ENCODE measurements at regions not wholly inside any gene's neighbourhood (a gene's known extent, or its start where the extent isn't known, plus 50 kb on each side); places are given as distances from the start of the nearest gene placed in this dataset.

- TF ChIP-seq CTCF (IDR thresholded peaks at IDR 0.05; ENCODE audit: poor library complexity, severe bottlenecking) (no peak), EP300 (conservative IDR thresholded peaks at IDR 0.05; ENCODE audit: poor library complexity, severe bottlenecking) (no peak), SMC3 (conservative IDR thresholded peaks at IDR 0.05; ENCODE audit: poor library complexity) (no peak), RAD21 (conservative IDR thresholded peaks at IDR 0.05) (no peak), POLR2AphosphoS5 (IDR thresholded peaks at IDR 0.05) (no peak), REST (IDR thresholded peaks at IDR 0.05; ENCODE audit: borderline replicate concordance) (no peak), EZH2 (IDR thresholded peaks at IDR 0.05; ENCODE audit: borderline replicate concordance, insufficient read depth, low read length, poor library complexity, severe bottlenecking) (no peak)
These were observed 267.3 kb downstream of the TTC8 start for GRCh38 chr14:89091781-89092180.

Measured in neural cell (in vitro differentiated cells).